Stimulated activated naive CD8-positive, alpha-beta T cell treated with anti-CD3 and anti-CD28 coated beads, Interleukin-15, Interleukin-2, amounts not matched to agents 100 U/mL and 50 U/mL, for 24 hours (primary cell): ENCODE measurements at regions not wholly inside any gene's neighbourhood (a gene's known extent, or its start where the extent isn't known, plus 50 kb on each side); places are given as distances from the start of the nearest gene placed in this dataset.
"Not testable (repeated sequence)": the region's sequence is repeated elsewhere in the genome, so short reads cannot be mapped to it uniquely, and the experiment has no call there.

Experiments
- ATAC-seq: fragments of 150-1000 bp; cut with Tn5 transposase; one replicate; pipeline ENCODE4 v1.10.0; 2021
- DNase-seq: peaks from one replicate; pipeline ENCODE4 v3.0.0; 2021

GRCh38 chr7:4437916-4438315, 244.2 kb upstream of the FOXK1 start:
- no peak for DNase-seq
- no peak for ATAC-seq

- ATAC-seq (no peak), DNase-seq (no peak)
Measured at GRCh38 chr7:4438723-4439245, 243.3 kb upstream of the FOXK1 start.

GRCh38 chr7:4439444-4439843, 242.7 kb upstream of the FOXK1 start:
- ATAC-seq (no peak), DNase-seq (no peak)

- no peak for DNase-seq
Measured at GRCh38 chr7:4444106-4444505, 238.0 kb upstream of the FOXK1 start.

GRCh38 chr7:4445777-4446176, 236.3 kb upstream of the FOXK1 start:
- DNase-seq (no peak), ATAC-seq (no peak)

More at GRCh38 chr7:4444106-4444505, 238.0 kb upstream of the FOXK1 start:
- ATAC-seq, result no peak

- ATAC-seq (no peak), DNase-seq (no peak)
Measured at GRCh38 chr7:4449263-4449662, 232.8 kb upstream of the FOXK1 start.

- DNase-seq (no peak), ATAC-seq (no peak)
Measured at GRCh38 chr7:4450483-4450882, 231.6 kb upstream of the FOXK1 start.

- ATAC-seq, result no peak
- DNase-seq, result no peak
Measured at GRCh38 chr7:4460597-4460996, 221.5 kb upstream of the FOXK1 start.

- DNase-seq (no peak), ATAC-seq (no peak)
Measured at GRCh38 chr7:4461531-4461930, 220.6 kb upstream of the FOXK1 start.

GRCh38 chr7:4468320-4469102, 213.6 kb upstream of the FOXK1 start:
- no peak for DNase-seq
- ATAC-seq, result no peak

- ATAC-seq (no peak), DNase-seq (no peak)
Measured at GRCh38 chr7:4470246-4470645, 211.8 kb upstream of the FOXK1 start.

- no peak for DNase-seq
Measured at GRCh38 chr7:4472728-4473127, 209.4 kb upstream of the FOXK1 start.

GRCh38 chr7:4479367-4480039, 202.6 kb upstream of the FOXK1 start:
- peak; percentile 40 for ATAC-seq
- peak; percentile 5 for DNase-seq

More at GRCh38 chr7:4472728-4473127, 209.4 kb upstream of the FOXK1 start:
- no peak for ATAC-seq

- not testable (repeated sequence) for ATAC-seq, DNase-seq
Measured at GRCh38 chr7:4480131-4480530, 202.0 kb upstream of the FOXK1 start.

GRCh38 chr7:4483851-4484250, 198.2 kb upstream of the FOXK1 start:
- DNase-seq, result no peak
- ATAC-seq, result no peak

GRCh38 chr7:4484545-4484944, 197.6 kb upstream of the FOXK1 start:
- DNase-seq, result no peak
- ATAC-seq, result no peak

- DNase-seq (no peak), ATAC-seq (no peak)
Measured at GRCh38 chr7:4486907-4487306, 195.2 kb upstream of the FOXK1 start.

- ATAC-seq, DNase-seq: not testable (repeated sequence)
Measured at GRCh38 chr7:4496911-4497310, 185.2 kb upstream of the FOXK1 start.

- ATAC-seq (no peak), DNase-seq (no peak)
Measured at GRCh38 chr7:4500812-4501211, 181.3 kb upstream of the FOXK1 start.

GRCh38 chr7:4507886-4508285, 174.2 kb upstream of the FOXK1 start:
- ATAC-seq, result not testable (repeated sequence)

GRCh38 chr7:4513450-4513849, 168.6 kb upstream of the FOXK1 start:
- ATAC-seq (no peak), DNase-seq (no peak)

More at GRCh38 chr7:4507886-4508285, 174.2 kb upstream of the FOXK1 start:
- DNase-seq, result not testable (repeated sequence)

GRCh38 chr7:4519819-4520520, 162.1 kb upstream of the FOXK1 start:
- ATAC-seq (no peak), DNase-seq (no peak)

GRCh38 chr7:4523219-4523618, 158.9 kb upstream of the FOXK1 start:
- ATAC-seq, result no peak

More at GRCh38 chr7:4523219-4523618, 158.9 kb upstream of the FOXK1 start:
- no peak for DNase-seq
